CD4-positive, alpha-beta T cell treated with Interleukin-12 subunit alpha and Interleukin-12 subunit beta, for 1 hour (primary cell): ENCODE measurements at regions not wholly inside any gene's neighbourhood (a gene's known extent, or its start where the extent isn't known, plus 50 kb on each side); places are given as distances from the start of the nearest gene placed in this dataset.
"Not testable (repeated sequence)": the region's sequence is repeated elsewhere in the genome, so short reads cannot be mapped to it uniquely, and the experiment has no call there.

Experiments
- DNase-seq: peaks from one replicate; pipeline ENCODE4 v3.0.0-alpha.2; 2020

- not testable (repeated sequence) for DNase-seq
Measured at GRCh38 chr10:107950411-107951062, 786.0 kb upstream of the SORCS1 start.

DNA sequence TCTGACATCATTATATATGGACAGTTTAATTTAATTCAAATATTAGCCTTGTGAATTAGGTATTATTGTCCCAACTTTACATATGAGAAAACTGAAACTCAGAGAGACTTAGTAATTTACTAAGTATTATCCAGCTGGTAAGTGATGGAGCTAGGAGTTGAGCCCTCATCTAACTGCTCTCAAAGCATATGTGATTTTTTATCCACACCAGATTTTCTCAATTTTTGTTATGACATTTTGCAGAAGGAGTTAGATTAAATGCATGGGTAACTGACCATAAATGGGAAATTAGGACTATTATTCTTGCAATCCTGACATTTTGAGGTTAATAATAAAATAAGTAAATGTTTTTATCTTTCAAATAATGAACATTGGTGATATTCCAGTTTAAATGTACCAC, 778.3 kb upstream of the SORCS1 start:
- DNase-seq, result no peak

- DNase-seq, result no peak
Measured at GRCh38 chr10:107933076-107933475, 768.6 kb upstream of the SORCS1 start.

DNA sequence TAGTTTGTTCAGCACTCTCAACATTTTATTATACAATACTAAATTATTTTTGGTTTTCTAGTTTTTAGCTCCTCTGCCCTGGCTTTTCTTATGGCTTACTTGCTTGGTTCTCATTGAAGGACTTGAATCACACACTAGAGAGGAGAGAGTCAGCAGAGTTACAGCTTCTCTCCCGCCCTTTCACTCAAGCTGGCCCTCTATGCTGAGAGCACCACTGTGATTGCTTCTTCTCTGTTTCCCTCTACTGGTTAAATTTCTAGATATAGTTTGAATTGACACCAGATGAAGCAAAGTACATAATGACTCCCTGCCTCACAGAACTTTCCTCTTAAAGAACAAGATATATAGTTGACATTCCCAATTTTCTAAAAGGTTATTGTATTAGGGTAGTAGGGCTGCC, 767.3 kb upstream of the SORCS1 start:
- DNase-seq, result no peak

DNA sequence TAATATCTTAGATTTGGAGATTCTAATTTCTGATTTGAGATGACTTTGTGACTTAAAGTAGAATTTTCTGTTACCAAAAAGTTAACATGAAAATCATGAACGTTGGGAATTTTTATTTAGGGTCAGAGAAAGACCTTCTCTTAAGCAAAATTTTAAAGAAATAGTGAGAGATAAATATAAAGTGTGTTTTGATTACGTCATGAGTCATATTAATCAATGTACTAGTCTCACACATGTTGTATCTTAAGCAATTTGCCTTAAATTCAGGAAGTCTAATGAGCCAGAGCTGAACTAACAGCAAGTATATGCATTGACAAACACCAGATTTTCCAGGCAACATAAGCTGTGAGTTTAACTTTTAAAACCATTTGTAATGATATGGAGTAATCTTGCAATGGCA, 765.5 kb upstream of the SORCS1 start:
- DNase-seq, result no peak

DNA sequence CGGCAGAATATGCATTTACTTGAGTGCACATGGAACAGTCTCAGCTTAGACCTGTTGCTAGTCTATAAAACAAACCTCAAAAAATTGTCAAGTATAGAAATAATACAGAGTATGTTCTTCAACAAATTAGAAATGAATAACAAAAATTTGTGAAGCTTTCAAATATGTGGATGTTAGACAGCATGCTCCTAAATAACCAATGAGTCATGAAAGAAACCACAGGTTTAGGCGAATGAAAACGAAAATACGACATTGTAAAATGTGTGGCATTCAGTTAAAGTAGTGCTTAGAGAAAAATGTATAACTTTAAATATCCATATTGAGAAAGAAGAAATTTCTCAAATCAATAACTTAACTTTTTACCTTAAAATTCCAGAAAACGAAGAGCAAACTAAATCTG, 760.0 kb upstream of the SORCS1 start:
- no peak for DNase-seq

DNA sequence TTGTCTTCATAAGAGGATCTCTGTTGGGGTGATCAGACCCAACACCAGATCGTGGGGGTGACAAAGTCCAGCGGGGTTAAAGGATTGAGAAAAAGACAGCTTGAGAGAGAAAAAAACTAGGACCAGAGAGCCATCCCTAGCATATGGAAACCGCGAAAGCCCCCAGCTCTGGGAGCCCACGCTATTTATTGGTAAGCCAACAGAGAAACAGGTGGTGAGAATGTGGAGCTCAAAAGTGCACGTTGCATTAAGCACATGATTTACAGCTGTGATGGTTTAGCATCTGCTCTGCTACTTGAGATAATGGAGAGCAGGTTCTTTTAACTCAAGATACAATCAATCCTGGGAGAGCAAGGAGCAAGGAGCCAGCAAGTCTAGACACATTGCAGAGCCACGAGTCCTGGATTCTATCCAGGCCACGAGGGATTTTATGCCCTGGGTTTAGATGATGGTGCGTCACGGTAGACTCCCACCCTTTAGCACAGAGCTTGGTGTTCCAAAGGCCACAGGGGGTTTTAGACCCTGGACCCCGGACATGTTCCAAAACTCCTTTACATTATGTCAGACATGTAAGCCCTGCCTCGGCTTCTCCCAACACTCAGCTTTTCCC, 755.2 kb upstream of the SORCS1 start:
- DNase-seq, result no peak

- DNase-seq, result no peak
Measured at GRCh38 chr10:107918171-107918570, 753.7 kb upstream of the SORCS1 start.

DNA sequence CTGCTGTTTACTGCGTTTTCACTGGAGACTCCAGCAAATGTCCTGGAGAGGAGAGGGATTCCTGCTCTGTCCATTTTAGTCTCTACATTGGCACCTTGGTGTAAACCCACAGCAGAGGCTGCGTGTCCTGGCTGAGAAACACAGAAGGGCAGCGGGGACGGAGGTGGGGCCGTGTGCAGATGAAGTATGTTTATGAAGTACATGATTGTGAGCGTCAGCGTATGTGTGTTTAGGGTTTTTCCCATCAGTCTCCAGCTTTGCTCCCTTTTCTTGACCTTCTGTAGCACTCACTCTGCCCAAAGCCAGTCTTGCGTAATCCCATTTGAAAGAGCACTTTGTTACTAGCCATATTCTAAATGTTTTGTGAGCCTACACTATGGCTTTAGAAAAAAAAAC, 750.7 kb upstream of the SORCS1 start:
- no peak for DNase-seq

GRCh38 chr10:107914450-107915214, 750.1 kb upstream of the SORCS1 start:
- no peak for DNase-seq

DNA sequence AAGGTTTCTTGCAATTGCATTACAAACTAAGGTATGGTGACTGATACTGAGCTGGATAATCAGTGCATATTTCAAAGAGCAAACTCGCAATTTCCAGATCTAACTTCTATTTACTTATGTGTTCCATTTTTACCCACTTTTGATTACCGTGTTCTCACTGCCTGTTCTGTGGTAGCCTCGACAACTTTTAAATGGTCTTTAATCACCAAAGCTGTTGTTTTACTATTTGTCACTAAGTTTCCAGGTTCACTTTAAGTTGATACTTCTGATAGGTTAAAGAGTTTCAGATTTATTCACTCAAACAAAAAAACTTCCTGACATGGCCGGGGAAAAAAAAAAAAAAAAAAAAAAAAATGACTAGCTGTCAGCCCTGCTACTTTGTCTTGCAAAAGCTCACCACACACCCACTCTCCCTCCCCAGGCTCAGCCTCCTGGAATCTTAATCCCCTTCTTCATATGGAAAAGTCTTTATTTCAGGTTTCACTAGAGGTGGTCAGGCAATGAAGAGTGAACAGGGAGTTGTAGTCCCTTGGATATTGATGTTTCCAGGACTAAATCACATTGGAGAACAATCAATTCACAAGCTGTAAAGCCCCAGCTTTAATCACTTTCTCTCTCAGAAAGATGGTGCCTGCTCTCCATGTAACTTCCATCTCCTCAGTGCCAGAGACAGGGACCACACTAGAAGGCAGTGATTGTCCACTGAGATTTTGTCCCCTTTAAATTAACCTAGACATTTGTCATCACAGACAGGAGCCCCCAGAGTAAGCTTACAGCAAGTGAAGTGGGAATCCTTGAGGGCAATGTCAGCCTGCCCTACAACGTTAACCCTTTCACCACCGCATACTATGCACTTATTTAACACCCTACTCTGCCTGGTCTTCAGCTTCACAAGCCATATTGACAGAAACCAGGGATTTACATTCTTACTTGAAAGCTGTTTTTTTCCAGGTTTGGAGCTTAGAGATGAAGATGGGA, 749.1 kb upstream of the SORCS1 start:
- no peak for DNase-seq

DNA sequence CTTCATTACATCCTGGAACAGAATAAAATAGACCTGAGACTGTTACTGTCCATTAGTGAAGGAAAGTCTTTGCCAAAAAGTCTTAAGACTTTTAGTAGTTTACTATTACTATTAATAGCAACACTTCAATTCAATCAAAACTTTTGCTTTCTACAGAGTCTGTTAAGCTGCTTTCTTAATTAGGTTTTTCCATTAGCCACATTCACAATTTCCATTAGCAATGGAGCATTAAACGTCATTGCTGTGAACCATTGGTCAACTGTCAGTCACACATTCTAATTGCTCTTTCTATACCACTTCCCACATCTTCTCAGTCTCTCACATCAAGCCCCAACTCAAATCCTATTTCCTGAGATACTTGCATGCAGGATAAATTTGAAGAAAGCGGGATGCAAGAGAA, 736.6 kb upstream of the SORCS1 start:
- DNase-seq, result no peak

DNA sequence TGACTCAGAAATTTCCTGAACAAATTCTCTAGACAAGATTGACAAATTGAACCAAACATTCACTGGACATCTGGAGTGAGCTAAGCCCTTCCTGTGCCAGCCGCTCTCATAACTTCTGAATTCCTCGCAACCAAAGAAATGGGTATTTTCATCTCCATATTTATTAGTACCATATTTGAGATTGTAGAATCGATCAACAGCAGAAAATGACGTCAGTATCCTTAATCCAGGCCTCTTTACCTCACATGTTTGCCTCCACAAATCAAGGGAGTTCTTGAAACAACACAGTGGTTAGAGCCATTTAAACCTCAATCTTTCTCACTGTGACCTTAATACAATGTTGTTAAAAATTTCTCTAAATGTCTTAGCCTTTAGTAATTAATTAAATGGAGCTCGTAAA, 735.6 kb upstream of the SORCS1 start:
- DNase-seq, result no peak

DNA sequence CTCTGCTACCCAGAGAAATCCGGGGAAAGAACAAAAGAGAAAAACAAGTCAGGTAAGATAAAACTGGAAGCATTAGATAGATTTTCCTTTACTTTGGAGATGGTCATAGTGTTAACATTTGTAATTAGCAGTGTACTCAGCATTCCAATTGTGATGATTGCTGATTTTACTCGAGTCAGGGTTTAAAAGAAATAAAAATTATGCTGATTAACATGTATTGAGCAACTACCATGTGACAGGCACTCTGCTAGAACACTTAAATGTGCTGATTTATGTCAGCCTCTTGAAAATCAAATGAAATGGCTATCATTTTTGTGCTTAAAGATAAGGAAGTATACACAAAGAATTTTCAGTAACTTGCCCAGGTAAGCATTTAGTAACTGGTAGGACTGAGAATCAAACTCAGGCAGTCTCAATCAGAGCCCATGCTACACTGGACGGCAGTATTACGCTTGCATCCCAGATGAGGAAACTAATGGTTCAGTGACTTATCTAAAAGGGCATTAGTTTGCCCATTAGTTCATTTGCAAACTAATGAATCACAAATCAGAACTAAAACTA, 735.1 kb upstream of the SORCS1 start:
- DNase-seq, result no peak

- no peak for DNase-seq
Measured at GRCh38 chr10:107899075-107899474, 734.6 kb upstream of the SORCS1 start.

- no peak for DNase-seq
Measured at GRCh38 chr10:107898392-107898791, 733.9 kb upstream of the SORCS1 start.

GRCh38 chr10:107894516-107894915, 730.0 kb upstream of the SORCS1 start:
- no peak for DNase-seq

DNA sequence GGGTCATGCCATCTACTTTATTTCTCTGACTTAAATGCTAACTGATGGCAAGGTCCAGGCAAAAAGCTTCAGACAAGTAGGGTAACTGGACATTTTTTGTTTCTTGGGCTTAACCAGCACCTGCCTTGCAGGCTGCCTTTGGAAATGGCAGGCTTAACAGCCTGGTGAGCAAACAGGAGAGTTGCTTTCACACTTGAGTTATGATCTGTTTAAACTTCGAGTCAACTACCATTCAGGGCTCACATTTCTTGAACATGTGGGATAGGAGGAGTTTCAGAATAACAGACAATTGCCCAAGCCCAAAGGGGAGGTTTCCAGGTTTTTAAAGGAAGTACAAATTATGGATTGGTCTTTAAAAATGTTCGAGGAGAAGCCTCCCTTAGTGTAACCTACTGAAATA, 724.6 kb upstream of the SORCS1 start:
- no peak for DNase-seq

- no peak for DNase-seq
Measured at GRCh38 chr10:107880185-107880584, 715.7 kb upstream of the SORCS1 start.

DNA sequence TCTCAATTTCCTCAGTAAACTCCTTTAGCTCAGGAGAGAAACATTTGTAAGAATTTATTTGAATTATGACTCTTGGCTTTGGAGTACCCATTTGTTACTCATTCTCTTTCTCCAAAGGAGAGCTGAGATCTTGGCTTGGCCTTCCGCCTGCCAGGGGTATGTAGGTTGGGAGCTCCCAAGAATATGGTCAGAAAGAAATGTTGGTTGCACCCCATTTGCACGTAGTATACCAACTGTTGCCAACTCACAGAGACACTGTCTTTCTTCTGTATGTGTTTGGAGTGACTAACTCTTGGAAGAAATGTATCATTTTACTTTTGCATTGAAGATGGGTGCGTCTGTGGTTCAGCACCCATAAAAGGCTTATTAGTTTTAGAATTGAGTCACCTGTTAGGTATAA, 708.5 kb upstream of the SORCS1 start:
- DNase-seq, result no peak

DNA sequence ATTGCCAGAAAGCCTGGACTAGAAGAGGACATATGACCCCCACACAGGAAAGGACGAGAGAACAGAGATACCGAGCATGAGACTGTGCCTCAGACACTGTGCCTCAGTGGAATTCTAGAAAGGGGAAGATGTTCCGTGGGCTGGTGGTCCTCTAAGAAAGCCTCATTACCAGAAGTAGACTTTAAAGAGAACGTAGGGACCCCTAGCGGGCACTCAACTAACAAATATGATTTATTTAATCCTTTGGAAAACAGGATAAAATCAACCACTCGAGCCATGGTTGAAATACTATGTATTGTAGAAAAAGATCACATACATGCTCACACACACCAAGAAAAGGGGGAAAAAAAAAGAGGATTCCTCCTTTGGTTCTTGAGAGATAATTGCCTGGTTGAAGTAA, 701.2 kb upstream of the SORCS1 start:
- DNase-seq, result no peak

GRCh38 chr10:107859065-107859464, 694.6 kb upstream of the SORCS1 start:
- no peak for DNase-seq

DNA sequence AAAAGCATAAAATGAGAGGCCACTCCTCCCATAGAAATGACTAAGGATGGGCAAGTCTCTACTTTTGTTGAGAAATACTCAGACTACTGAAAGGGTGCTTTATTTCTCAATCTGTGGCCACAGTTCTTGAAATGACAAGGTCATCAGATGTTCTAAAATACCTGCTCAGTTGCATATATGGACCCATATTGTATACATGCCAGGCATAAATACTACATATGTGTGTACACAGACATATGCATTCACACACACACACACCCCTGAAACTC, 691.5 kb upstream of the SORCS1 start:
- DNase-seq, result no peak
